NCI-H146 treated with DMSO at 0.1 percent for 48 hours (cell line): ENCODE measurements at regions not wholly inside any gene's neighbourhood (a gene's known extent, or its start where the extent isn't known, plus 50 kb on each side); places are given as distances from the start of the nearest gene placed in this dataset.

Experiments used
- DNase-seq: peaks from one replicate; lab custom pipeline; 2025; ENCODE audit not compliant: unreplicated experiment; lab: John Stamatoyannopoulos, UW

- DNase-seq = no peak
These were observed 477.5 kb upstream of the SPHKAP start for GRCh38 chr2:228658998-228659397.

GRCh38 chr2:228657807-228658402 lies 476.4 kb upstream of the SPHKAP start:
- DNase-seq = peak; percentile 5

GRCh38 chr2:228655331-228655730 lies 473.8 kb upstream of the SPHKAP start:
- DNase-seq = no peak

- DNase-seq = no peak
These were observed 473.2 kb upstream of the SPHKAP start for GRCh38 chr2:228654707-228655106.

DNA sequence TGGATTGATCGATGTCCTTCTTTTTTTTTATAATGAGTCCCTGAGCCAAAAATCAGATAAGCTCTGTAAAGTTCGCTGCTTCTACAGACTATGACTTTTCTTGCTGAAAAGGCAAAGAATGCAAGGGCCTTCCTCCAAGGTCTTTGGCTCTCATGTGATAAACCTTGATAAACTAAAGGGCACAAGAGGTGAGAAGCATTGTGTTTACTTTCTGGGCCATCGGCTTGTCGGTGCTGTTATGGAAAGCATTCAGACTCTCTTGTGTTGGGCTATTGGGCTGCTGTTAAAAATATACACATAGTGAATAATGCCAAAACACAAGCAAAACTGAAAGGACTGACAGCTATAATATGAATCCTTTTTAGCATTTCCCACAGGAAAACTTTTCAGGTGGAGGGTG lies 472.4 kb upstream of the SPHKAP start:
- DNase-seq = no peak

DNA sequence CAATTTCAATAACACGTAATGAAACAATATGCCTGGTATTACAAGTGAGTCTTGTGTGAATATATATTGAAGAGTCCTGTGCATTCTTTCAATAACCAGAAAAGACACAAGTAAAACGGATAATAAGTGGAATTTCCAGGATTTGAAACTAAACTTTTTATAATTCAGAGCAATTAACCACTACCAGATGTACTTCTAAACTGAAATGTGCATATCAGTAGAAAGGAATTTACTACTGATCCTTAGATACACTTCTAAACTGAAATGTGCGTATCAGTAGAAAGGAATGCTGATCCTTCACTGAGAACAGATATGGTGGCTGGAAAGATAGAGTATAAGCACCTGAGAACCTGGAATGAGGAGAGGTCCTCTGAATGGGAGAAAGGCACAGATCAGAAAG lies 470.9 kb upstream of the SPHKAP start:
- no peak for DNase-seq

- no peak for DNase-seq
These were observed 468.4 kb upstream of the SPHKAP start for GRCh38 chr2:228649876-228650275.

DNA sequence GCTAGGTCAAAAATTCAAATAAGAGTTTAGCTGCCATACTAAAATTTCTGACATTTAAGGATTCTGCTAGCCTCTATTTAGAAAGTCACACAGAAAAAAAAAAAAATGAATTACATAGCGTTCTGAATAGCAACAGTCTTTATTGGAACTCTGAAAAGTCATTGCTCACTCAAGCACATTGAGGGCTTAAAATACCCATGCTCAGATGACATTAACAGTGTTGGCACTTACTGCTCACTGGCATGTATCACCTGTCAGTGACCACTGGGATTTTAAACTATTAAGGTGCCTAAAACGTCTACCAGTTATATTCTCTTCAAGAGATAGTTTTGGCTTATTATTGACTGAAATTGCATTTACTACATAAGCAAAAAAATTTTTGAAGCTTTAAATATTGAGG lies 468.0 kb upstream of the SPHKAP start:
- no peak for DNase-seq

- no peak for DNase-seq
These were observed 467.1 kb upstream of the SPHKAP start for GRCh38 chr2:228648541-228648940.

- no peak for DNase-seq
These were observed 464.6 kb upstream of the SPHKAP start for GRCh38 chr2:228646061-228646460.

DNA sequence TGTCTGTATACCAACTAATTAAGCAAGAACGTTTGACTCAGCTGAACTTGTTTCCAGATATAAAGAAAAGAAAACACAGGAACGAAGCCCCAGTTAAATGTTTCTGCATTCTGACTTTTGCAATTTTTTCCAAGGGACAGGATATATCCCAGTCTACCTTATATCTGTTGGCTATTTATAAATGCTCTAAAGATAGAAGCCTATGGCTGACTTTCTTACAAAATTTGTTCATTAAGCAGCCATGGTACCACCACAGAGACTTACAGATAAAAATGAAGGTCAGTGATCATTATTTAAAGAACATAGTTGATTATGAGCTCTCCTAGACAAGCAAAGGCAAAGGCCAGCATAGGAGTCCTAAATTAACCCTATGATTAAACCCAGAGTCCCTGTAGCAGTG lies 462.7 kb upstream of the SPHKAP start:
- no peak for DNase-seq

- DNase-seq = no peak
These were observed 461.4 kb upstream of the SPHKAP start for GRCh38 chr2:228642861-228643260.

DNA sequence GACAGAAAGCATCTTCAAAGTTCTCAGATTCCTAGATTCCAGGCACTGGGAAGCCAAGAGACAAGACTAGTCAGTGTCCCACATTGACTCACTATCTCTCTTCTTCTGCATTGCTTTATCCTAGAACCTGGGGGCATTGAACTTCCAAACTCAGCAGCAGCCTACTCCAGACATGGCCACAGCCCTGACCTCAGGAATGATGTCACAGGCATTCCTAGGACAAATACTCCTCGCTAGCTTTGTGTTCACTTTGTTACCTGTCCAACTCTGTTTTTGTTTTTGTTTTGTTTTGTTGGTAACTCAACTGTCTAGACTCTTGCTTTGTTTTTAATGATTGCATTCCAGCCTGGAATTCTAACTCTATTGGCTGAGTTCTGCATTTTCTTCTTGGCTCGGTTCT lies 449.3 kb upstream of the SPHKAP start:
- DNase-seq = no peak

DNA sequence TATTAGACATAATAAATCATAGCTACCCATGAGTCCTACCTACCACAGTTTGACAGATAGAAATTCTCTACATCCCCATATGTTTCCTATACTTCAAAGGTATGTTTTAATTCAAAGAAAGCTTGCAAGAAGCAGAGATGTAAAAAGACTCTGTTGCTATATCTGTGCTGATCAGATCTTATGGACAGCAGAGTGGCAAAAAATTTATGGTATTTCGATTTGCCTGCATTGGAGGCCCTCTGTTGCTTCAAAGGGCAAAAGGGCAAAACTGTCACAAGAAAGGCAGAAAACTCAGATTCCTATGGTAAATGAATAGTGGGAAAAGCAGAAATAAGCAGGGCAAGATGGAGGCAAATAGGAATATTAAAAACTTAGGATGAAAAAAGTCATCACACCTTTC lies 447.8 kb upstream of the SPHKAP start:
- DNase-seq = no peak

- DNase-seq = no peak
These were observed 447.2 kb upstream of the SPHKAP start for GRCh38 chr2:228628682-228629081.

DNA sequence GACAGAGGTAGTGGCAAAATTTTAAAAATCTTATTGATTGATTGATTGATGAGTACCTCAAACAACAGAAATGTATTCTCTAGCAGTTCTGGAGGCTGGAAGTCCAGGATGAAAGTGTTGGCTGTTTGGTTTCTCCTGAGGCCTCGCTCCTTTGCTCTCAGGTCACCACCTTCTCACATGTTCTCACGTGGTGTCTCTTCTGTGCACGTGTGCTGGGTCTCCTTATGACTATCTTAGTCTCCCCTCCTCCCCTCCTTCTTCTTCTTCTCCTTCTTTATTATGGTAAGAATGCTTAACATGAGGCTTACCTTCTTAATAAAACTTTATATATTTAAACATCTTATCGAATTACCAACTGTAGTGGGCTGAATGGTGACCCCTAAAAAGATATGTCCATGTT lies 446.0 kb upstream of the SPHKAP start:
- DNase-seq = no peak

GRCh38 chr2:228625481-228625880 lies 444.0 kb upstream of the SPHKAP start:
- no peak for DNase-seq

GRCh38 chr2:228624733-228625132 lies 443.2 kb upstream of the SPHKAP start:
- no peak for DNase-seq

GRCh38 chr2:228615496-228615895 lies 434.0 kb upstream of the SPHKAP start:
- DNase-seq = no peak

DNA sequence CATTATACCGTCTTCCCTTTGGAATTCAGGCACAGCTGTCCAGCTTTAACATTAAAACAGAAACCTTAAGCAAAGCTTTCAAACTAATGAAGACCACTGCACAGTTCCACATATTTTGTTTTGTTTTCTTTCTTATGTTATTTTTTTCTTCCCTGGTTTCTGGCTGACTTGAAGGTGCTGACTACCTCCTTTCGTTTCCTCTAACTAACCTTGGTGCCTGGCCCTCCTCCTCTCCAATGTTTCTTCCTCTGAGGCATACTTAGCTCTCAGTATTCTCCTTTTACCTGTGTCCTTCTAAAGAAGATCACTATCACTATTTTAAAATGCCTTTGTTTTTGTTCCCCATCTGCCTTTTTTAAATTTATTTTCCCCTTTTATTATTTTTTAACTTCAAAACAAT lies 433.3 kb upstream of the SPHKAP start:
- DNase-seq = no peak

DNA sequence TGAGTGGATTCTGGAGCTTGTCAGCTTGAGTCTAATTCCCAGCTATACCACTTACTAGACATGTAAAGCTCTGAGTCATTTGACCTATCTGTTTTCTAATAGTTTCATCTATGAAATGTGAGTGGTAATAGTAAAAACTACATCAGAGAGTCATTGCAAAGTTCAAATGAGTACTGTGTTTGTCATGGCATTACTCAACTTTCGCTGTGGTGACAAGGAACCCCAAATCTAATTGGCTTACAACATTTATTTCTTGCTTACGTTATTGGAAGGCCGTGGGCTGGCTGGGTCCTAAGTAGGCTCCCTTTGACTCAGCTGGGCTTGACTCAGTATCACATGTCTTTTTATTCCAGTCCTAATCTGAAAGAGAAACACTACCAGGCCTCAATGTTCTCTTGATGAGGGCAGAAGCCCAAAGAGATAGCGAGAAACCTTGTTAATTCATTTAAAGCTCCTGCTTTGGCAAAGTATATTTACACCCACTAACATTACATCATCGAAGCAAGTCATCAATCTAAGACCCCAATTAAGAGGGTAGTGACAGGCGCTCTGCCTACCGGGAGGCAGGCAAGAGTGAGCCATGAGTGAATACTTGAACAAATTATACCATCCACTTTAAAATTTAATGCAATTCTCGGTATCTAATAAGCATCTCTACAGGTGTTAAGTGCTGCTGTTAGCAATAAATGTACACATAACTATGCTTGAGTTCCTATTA lies 431.8 kb upstream of the SPHKAP start:
- DNase-seq = no peak

DNA sequence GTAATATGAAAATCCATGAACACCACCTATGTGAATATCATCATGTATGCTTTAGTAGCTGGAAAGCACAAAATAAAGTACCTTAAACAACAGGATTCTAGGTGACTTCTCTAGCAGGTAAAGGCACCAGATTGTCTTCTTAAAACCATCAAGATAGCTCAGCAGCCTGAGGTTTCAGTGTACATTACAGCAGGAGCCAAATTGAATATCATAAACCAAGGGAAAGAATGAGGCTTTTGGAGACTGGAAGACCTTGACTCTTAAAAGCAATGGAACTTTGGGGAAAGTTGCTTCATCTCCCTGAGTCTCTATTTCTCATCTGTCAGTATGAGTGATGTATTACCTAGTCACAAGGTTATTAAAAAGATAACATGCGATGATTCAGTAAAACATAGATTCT lies 429.7 kb upstream of the SPHKAP start:
- DNase-seq = no peak

GRCh38 chr2:228602288-228602687 lies 420.8 kb upstream of the SPHKAP start:
- no peak for DNase-seq
